Left ventricle myocardium inferior (tissue), 1 donor: ENCODE measurements at regions not wholly inside any gene's neighbourhood (a gene's known extent, or its start where the extent isn't known, plus 50 kb on each side); places are given as distances from the start of the nearest gene placed in this dataset.

Experiments used
- DNase-seq: peaks from one replicate; pipeline ENCODE4 v3.0.0-alpha.2; 2020
- H3K27ac ChIP-seq: fragments of 200-600 bp; replicated peaks from 2 replicates; pipeline ENCODE4 v1.8.0; 2021
- H3K27me3 ChIP-seq: fragments of 200-600 bp; 2 replicates; pipeline ENCODE4 v1.8.0; 2021; ENCODE audit warnings: low read depth
- H3K36me3 ChIP-seq: fragments of 200-600 bp; 2 replicates; pipeline ENCODE4 v1.8.0; 2021
- H3K4me1 ChIP-seq: fragments of 200-600 bp; 2 replicates; pipeline ENCODE4 v1.8.0; 2021
- H3K4me3 ChIP-seq: fragments of 200-600 bp; 2 replicates; pipeline ENCODE4 v1.8.0; 2021; ENCODE audit warnings: mild to moderate bottlenecking, moderate library complexity
- H3K9me3 ChIP-seq: fragments of 200-600 bp; replicated peaks from 2 replicates; pipeline ENCODE4 v1.8.0; 2021
- intact Hi-C: fragments of 100-400 bp; cut with micrococcal nuclease; formaldehyde crosslinking; loops from one replicate; pipeline ENCODE4 v1.11.0; 2022
- TF ChIP-seq, protein P1 (sequence below): fragments of 200-600 bp; IDR thresholded peaks from 2 replicates; pipeline ENCODE4 v1.8.0; 2021; ENCODE audit warnings: antibody characterized with exemption, mild to moderate bottlenecking, borderline replicate concordance
- donor health status: DM: no; HTN: yes; CAD: no; lungs with severe emphysema.

- no peak for DNase-seq
- no peaks in the 10 kb centered on the region for H3K36me3 ChIP-seq
- intact Hi-C loops = loop anchor here (10.0 kb wide), 1 partner anchor 50 kb away; no protein-coding TSS in a partner anchor
Observed at GRCh38 chr18:55695091-55695490, 107.1 kb upstream of the TCF4 start.

DNA sequence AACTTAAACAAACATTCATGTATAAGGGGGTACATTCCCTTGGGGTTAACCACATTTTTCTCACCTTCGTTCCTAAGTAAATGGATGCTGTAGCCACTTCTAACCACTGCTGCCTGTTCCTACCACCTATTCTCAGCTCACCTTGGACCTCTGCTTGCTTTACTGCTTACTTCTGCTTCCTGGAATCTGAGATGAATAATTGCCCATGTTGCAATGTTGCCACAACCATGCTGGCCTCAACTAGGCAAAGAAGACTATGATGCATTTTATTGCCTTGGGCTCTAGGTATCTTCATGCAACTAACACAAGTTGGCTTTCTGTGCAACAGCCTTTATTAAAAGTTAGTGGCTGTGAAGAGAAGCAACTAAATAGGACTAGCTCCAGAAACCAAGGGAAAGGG, 106.3 kb upstream of the TCF4 start:
- Histone ChIP-seq H3K4me1 (no peaks in the 10 kb centered on the region), H3K27me3 (no peaks in the 10 kb centered on the region), H3K27ac (no peak overlapping the region), H3K4me3 (no peak overlapping the region), H3K9me3 (no peaks in the 10 kb centered on the region), H3K36me3 (no peaks in the 10 kb centered on the region)
- no peak for DNase-seq
- intact Hi-C loops = loop anchor here (10.0 kb wide), 1 partner anchor 49 kb away; no protein-coding TSS in a partner anchor
- TF ChIP-seq, protein P1, sequence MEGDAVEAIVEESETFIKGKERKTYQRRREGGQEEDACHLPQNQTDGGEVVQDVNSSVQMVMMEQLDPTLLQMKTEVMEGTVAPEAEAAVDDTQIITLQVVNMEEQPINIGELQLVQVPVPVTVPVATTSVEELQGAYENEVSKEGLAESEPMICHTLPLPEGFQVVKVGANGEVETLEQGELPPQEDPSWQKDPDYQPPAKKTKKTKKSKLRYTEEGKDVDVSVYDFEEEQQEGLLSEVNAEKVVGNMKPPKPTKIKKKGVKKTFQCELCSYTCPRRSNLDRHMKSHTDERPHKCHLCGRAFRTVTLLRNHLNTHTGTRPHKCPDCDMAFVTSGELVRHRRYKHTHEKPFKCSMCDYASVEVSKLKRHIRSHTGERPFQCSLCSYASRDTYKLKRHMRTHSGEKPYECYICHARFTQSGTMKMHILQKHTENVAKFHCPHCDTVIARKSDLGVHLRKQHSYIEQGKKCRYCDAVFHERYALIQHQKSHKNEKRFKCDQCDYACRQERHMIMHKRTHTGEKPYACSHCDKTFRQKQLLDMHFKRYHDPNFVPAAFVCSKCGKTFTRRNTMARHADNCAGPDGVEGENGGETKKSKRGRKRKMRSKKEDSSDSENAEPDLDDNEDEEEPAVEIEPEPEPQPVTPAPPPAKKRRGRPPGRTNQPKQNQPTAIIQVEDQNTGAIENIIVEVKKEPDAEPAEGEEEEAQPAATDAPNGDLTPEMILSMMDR = no peak

More at GRCh38 chr18:55695091-55695490, 107.1 kb upstream of the TCF4 start:
- Histone ChIP-seq H3K27ac (no peak overlapping the region), H3K4me3 (no peak overlapping the region), H3K27me3 (no peaks in the 10 kb centered on the region), H3K9me3 (no peaks in the 10 kb centered on the region), H3K4me1 (no peaks in the 10 kb centered on the region)
- TF ChIP-seq, protein P1 = no peak

DNA sequence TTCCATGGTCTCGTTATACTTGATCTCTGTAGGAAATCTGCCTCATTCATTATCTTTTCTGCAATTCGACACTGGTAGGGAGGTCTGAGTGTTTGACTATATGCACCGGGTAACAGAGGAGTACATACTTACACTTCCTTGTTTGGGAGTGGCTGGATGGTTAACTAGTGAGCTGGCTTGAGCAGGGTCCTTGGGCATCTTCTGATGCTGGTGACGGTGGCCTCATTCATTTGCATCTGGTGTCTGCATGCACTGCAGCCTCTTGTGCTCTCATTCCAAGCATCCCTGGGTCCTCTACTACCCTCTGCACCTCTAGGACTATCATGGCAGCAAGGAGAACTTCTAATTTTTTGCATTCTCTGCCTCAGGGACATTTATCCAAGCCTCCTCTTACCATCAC, 100.0 kb upstream of the TCF4 start:
- no peaks in the 10 kb centered on the region for H3K27me3 ChIP-seq
- H3K9me3 ChIP-seq = no peaks in the 10 kb centered on the region
- no peaks in the 10 kb centered on the region for H3K4me1 ChIP-seq
- H3K27ac ChIP-seq = no peak overlapping the region
- intact Hi-C loops = no loop called here
- TF ChIP-seq, protein P1 = no peak
- DNase-seq = no peak
- H3K36me3 ChIP-seq = no peaks in the 10 kb centered on the region
- no peak overlapping the region for H3K4me3 ChIP-seq

- Histone ChIP-seq H3K4me1 (no peaks in the 10 kb centered on the region), H3K9me3 (no peaks in the 10 kb centered on the region), H3K27ac (no peak overlapping the region), H3K4me3 (no peak overlapping the region), H3K27me3 (no peaks in the 10 kb centered on the region), H3K36me3 (no peaks in the 10 kb centered on the region)
- intact Hi-C loops = no loop called here
- TF ChIP-seq, protein P1 = no peak
- DNase-seq = no peak
Observed at GRCh38 chr18:55687106-55687505, 99.1 kb upstream of the TCF4 start.

DNA sequence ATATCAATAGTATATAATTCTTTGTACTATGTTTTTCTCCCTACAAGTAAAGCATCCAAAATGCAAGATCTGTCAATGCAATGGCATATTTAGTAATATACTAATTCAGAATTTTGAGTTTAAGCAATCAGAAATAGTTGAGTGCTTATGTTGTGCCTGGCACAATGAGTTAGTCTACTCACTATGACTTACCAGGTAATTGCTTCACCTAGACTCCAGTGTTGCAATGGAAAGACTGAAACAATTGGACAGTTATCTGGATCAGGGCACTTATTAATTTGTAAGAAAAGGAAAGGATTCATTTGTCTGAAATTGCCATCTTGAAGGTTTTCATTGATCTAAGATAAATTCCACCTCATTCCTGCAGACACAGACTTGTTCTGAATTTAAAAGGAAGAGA, 97.6 kb upstream of the TCF4 start:
- Histone ChIP-seq H3K4me3 (no peak overlapping the region), H3K9me3 (no peaks in the 10 kb centered on the region), H3K4me1 (no peaks in the 10 kb centered on the region), H3K27me3 (no peaks in the 10 kb centered on the region), H3K27ac (no peak overlapping the region), H3K36me3 (no peaks in the 10 kb centered on the region)
- intact Hi-C loops = no loop called here
- DNase-seq = no peak
- TF ChIP-seq, protein P1 = no peak
